Cardiac muscle cell (in vitro differentiated cells and primary cell): ENCODE measurements at regions not wholly inside any gene's neighbourhood (a gene's known extent, or its start where the extent isn't known, plus 50 kb on each side); places are given as distances from the start of the nearest gene placed in this dataset.

ENCODE experiments used
- DNase-seq, 2 donors: peaks; one replicate each; pipeline versions ENCODE4 v3.0.0 to v3.0.0-alpha.2; 2010 to 2017; ENCODE audit warnings: low read depth in 1 of 2, low spot score in 1 of 2
- H3K27ac ChIP-seq: fragments of 200-600 bp; sonication (generic); 2 replicates; pipeline ENCODE4 v1.5.1; 2016
- H3K27me3 ChIP-seq: fragments of 200-600 bp; sonication (generic); 2 replicates; pipeline ENCODE4 v1.6.0; 2016; ENCODE audit warnings: control low read depth
- H3K36me3 ChIP-seq: fragments of 200-600 bp; sonication (generic); 2 replicates; pipeline ENCODE4 v1.5.1; 2016; ENCODE audit warnings: control low read depth
- H3K4me1 ChIP-seq: fragments of 200-600 bp; sonication (generic); 2 replicates; pipeline ENCODE4 v1.8.1; 2017; ENCODE audit warnings: low read depth, mild to moderate bottlenecking, mixed run types
- H3K4me3 ChIP-seq: fragments of 200-600 bp; sonication (generic); 2 replicates; pipeline ENCODE4 v1.5.1; 2016; ENCODE audit warnings: mild to moderate bottlenecking
- H3K9me3 ChIP-seq: fragments of 200-600 bp; sonication (generic); 2 replicates; pipeline ENCODE4 v1.5.1; 2017; ENCODE audit warnings: low read depth, mild to moderate bottlenecking, control low read depth
- CTCF ChIP-seq: IDR thresholded peaks from 2 replicates; pipeline ENCODE4 v1.5.1; 2012; ENCODE audit warnings: low read depth, mild to moderate bottlenecking, low read length

GRCh38 chr7:126378642-126379041 is 874.1 kb downstream of the GRM8 start:
- TF ChIP-seq CTCF: no peak

GRCh38 chr7:126370038-126370668 is 882.6 kb downstream of the GRM8 start:
- TF ChIP-seq CTCF: no peak
- Histone ChIP-seq H3K9me3 (no peaks in the 10 kb centered on the region), H3K4me1 (no peaks in the 10 kb centered on the region), H3K36me3 (no peaks in the 10 kb centered on the region), H3K4me3 (no peak overlapping the region), H3K27ac (no peak overlapping the region), H3K27me3 (no peaks in the 10 kb centered on the region)
- DNase-seq: no peak

More at GRCh38 chr7:126378642-126379041, 874.1 kb downstream of the GRM8 start:
- H3K27me3 ChIP-seq: no peaks in the 10 kb centered on the region
- no peaks in the 10 kb centered on the region for H3K36me3 ChIP-seq
- no peaks in the 10 kb centered on the region for H3K9me3 ChIP-seq
- H3K27ac ChIP-seq: no peak overlapping the region
- H3K4me1 ChIP-seq: no peaks in the 10 kb centered on the region
- no peak overlapping the region for H3K4me3 ChIP-seq
- DNase-seq: no peak

- Histone ChIP-seq H3K4me3 (no peak overlapping the region), H3K9me3 (no peaks in the 10 kb centered on the region), H3K27me3 (no peaks in the 10 kb centered on the region), H3K4me1 (no peaks in the 10 kb centered on the region), H3K36me3 (no peaks in the 10 kb centered on the region), H3K27ac (no peak overlapping the region)
- TF ChIP-seq CTCF: no peak
- DNase-seq: no peak
Measured at GRCh38 chr7:126362746-126363145, 890.0 kb downstream of the GRM8 start.

- no peak for TF ChIP-seq CTCF
- no peak overlapping the region for H3K27ac ChIP-seq
- H3K4me3 ChIP-seq: no peak overlapping the region
- H3K9me3 ChIP-seq: no peaks in the 10 kb centered on the region
- H3K36me3 ChIP-seq: no peaks in the 10 kb centered on the region
- no peak for DNase-seq
- no peaks in the 10 kb centered on the region for H3K27me3 ChIP-seq
- no peaks in the 10 kb centered on the region for H3K4me1 ChIP-seq
Measured at GRCh38 chr7:126361183-126361582, 891.6 kb downstream of the GRM8 start.

- no peak for TF ChIP-seq CTCF
- DNase-seq: no peak
- Histone ChIP-seq H3K27ac (no peak overlapping the region), H3K4me3 (no peak overlapping the region), H3K9me3 (no peaks in the 10 kb centered on the region), H3K27me3 (no peaks in the 10 kb centered on the region), H3K4me1 (no peaks in the 10 kb centered on the region), H3K36me3 (no peaks in the 10 kb centered on the region)
Measured at GRCh38 chr7:126339813-126340212, 912.9 kb downstream of the GRM8 start.
